CMK (cell line): ENCODE measurements at regions not wholly inside any gene's neighbourhood (a gene's known extent, or its start where the extent isn't known, plus 50 kb on each side); places are given as distances from the start of the nearest gene placed in this dataset.

Experiments used
- DNase-seq: peaks from one replicate; pipeline ENCODE4 v3.0.0-alpha.2; 2010; ENCODE audit warnings: low read depth

DNA sequence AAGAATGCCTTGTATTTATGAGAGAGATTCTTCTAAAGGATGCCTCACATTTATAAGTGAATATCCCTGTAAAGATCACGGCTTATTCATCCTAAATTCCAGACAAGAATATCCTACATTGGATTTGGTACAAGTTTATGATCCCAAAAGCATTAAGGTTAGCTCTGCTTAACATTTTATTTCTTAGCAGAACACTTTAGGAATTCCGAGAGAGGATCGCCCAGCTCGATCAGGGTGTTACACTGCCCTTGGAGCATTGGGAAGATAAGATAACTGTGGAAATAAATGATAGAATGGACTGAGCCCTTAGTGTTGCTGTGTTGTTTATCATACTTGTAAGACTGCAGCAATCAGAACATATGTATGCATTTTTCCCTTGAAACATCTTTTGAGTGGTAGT lies 223.0 kb upstream of the CDIN1 start:
- no peak for DNase-seq

DNA sequence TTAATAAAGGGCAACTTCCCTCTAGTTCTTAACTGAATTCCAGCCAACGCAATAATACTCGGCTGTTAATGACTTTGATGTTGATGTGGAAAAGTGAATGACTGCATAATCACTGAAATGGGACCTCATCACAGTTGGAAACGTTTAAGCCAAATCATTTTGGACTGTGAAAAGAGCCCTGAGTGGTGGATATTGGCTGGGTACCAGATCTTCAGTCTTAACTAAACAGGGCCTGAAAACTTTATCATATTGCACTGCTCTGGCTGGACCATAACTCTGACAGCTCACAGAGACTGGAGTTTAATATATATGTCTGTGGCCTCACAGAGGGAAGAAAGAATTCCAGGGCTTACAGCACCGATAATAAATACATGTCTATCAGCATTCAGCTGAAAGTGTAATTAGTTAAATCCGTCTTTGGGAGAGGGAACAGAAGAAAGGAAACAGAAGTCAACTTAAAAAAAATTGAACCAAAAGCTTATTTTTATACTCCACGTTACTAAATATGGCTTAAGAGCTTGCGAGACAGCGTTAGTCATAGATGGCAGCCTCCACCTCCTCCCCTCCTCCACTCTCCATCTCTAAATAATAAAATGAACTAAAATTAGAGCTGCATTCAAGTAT lies 222.3 kb upstream of the CDIN1 start:
- no peak for DNase-seq

DNA sequence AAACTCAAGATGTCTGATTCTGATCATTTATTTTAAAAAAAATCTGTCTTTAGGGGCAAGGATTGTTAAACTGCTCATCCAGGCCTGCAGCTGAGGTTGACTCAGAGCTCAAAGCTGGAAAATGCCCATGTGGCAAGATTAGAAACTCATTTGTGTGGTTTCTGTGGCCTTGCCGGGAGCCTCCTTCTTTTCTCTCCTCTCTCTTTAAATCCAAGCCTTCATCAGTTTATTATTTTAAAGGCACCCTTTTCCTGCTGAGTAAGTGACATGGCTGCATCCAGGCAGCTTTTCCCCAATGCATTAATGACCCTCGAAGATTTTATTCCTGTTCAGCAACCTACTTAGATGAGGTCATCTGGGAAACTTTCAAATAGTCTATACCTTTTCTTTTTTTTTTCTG lies 221.3 kb upstream of the CDIN1 start:
- DNase-seq, result no peak

DNA sequence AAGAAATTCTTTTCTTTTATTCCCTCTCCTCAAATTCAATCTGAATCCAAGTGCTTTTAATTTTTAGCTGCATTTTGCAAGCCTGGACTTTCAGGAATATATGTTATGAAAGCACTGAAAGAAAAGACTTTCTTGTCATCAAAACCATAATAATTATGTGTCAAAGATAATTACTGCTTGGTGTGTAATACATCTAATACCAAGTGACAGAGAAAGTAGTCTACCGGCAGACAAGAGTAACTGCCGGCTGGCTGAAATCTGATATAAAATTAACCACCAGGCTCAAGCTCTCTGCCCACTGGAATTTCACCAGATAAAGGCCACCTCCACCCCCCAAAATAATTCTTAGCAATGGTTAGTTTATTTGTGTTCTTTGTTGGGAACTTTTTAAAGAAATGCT lies 220.9 kb upstream of the CDIN1 start:
- no peak for DNase-seq

DNA sequence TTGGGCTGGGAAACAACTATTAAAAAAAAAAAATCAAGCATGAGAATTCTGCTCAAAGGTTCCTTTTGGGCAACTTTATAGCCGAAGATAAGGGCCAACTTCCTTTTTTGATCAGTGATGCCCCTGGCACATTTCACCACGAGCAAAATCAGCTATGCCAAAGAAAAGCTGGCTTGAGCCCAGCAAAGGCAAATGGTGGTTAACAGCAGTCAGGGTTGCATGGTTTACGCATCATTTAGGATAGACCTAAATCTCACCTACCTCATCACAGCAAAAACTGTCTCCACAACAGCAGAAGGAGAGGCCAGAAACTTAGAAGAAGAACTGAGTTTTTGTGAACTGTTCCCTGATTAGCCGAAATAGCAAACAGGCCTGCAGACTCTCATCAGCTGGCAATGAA lies 220.1 kb upstream of the CDIN1 start:
- DNase-seq, result no peak

DNA sequence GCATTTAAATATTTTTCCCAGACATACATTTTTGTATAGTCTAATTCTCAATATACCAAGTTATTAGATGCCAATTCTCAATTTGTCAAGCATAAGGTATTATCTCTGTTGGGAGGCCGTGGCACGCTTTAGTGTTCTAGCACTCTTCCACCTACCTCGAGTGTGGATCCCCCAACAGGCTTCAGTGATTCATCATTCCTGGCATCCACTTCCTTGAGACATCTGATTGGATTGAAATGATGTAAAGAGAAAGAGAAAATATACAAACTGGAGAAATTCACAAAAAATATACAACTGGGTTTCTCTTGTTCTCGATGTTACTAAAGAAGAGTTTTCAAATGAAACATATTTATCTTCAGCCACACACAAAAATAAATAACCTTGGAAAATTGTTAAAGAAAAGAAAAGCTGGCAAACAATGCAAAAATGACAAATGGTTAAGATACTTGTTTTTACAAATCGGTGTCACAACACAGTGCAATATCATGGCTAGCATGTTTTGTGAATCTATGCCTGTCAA lies 218.0 kb upstream of the CDIN1 start:
- DNase-seq, result no peak

DNA sequence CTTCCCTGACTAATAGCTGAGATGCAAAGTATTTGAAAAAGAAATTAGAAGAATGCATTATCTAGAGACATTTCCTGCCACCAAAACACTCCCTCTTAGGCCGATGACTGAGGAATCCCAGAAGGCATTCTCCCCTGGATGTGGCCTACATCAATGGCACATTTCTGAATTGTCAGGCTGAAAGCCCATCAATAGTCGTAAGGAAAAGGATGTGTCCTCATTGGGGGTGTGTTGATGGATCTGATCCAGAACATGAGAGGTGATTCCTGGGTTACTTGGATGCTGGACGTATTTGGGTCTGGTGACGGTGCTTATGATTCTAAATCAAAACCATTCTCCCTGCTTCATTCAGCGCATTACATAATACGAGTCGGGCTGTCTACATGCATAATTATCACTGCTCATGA lies 216.9 kb upstream of the CDIN1 start:
- no peak for DNase-seq

DNA sequence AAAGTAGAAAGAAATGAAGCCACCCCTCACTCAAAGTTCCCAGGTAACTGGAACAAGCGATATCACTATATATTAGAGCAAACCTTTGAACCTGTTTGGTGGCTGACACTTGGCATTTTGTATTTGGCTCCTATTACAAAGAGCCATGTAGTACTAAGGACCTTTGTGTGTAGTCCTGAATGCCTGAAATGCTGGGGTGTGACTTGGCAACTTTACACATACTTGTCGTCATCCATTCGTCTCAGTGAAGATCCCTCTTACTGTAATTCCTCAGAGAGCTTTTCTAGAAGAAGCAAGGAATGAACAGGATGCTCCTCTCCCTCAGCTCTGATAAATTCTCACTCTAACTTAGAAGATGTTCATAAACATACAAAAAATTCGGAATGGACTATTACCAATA lies 216.1 kb upstream of the CDIN1 start:
- DNase-seq, result no peak

DNA sequence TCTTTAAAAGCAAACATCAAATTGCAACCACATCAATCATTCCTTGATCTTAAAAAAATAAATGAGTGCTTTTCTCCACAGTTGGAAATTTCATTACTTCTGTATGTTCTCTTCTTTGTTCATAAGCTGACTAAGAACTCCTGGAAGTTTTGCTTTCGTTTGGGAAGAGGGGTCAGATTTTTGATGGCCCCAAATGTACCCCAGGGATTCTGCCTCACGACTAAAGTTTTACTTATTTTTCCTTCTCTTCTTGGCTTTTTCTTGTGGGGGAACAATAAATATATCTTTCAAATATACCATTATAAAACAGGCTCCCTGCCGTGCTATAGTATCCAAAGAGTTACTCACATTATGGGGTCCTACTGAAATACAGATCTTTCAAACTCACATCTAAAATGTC lies 215.0 kb upstream of the CDIN1 start:
- no peak for DNase-seq

DNA sequence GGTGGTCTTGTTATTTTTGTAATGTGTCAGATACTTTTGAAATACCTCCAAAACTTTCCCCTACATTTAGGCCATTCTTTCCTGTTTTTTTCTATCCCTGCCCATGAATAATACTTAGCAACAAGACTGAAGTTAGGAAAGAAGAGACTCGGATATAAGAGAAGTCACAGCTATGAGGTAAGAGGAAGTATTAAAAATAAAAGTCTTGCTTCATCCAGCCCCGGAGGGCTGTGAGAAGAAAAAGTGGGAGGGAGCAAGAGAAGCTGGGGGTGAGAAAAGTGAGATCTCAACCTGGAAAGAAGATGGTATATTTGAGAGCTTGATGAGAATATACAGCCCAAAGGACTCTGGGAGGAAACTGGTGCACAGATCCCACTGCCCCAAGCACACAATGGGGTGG lies 213.5 kb upstream of the CDIN1 start:
- DNase-seq, result no peak

DNA sequence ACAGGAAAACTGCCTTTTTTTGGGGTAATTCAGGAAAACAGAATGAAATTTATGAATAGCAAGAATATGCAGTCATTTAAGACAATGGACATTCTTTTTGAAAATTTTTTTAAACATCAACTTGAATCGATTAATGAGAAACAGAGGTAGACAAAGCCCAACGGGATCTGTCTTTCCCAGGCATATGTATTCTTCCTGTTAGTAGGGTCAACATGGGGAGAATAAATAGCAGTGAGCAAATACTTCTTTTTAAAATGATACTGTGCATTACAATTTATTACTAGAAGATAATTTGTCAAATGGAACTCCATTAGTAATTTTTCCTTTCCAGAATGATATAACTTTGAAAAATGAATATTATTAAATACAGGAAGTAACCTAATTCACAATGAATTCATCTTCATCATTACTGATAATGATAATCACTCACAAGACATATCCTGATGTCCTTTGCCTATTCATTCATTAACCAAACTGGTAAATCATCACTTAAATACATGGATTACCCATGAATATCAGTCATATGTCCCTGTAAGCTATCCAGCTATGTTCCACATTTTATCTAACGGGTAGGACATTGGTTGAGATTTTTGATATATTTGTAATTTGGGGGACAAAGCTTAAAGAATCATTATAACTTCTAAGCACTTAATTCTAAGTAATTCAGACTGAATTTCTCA lies 209.2 kb upstream of the CDIN1 start:
- no peak for DNase-seq

DNA sequence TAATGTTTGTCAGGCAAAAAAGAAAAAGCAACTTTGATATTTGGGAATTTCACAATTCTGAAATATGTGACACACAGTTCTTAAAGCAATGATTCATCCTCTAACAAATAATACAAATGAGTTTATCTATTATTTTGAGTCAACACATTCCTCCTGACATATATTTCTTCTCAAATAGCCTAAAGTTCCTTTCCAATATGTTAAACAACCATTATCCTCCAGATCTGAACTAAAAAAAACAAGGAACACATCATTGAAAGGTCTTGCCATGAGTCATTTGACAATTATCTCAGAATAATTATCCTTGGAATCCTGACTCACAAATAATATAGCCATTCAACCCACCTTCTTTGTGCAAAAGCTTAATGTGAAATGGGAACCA lies 208.7 kb upstream of the CDIN1 start:
- no peak for DNase-seq

DNA sequence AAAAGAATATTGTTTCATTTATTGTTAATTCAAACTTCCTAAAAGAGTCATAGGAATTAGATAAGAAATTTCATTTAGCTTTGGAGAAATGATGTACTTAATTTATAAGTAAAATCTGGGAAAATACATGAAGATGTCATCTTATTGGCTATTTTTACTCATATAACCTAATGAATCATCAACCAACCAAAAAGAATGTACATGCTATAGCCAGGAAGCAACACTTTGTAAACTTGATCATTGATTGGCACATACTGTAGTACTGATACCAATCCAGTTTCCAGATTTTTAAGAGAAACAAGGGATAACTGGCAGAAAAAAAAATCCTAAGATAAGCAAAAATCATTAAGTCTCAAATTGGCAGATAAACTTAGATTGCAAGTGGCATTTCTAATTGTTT lies 207.9 kb upstream of the CDIN1 start:
- DNase-seq, result no peak

DNA sequence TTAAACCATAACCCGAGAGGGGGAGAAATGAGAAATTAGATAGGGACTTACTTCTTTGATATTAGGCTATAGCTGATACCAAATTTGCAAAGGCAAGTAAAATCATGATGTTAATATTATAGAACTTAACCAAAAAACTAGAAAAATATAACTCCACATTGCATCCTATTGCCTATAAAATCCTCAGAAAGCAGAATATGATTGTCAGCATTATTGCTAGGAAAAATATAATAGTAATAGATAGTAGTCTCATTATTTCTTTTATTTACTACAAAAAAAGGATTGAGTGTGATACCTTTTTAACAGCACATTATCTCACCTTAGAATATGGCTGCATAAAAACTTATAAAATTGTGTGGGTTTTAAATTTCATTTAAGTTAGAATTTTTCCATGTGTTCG lies 206.5 kb upstream of the CDIN1 start:
- no peak for DNase-seq

DNA sequence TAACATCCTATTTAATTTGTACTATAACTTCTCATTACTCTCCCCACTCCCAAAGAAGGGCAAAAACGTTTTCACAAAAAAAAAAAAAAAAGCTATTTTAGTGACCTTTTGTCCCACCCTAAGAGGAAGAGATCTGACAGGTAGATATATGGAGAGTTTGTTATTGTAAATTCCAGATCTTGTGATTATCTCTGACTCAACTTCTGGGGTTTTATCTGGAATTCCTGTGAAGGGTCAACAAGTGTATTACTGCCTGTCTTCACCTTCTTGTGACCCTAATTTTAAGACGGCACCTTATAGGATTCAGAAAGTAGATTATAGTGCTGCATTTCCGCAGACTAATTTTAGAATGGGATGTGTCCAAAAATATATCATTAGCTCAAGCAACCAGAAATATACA lies 205.9 kb upstream of the CDIN1 start:
- DNase-seq, result no peak

DNA sequence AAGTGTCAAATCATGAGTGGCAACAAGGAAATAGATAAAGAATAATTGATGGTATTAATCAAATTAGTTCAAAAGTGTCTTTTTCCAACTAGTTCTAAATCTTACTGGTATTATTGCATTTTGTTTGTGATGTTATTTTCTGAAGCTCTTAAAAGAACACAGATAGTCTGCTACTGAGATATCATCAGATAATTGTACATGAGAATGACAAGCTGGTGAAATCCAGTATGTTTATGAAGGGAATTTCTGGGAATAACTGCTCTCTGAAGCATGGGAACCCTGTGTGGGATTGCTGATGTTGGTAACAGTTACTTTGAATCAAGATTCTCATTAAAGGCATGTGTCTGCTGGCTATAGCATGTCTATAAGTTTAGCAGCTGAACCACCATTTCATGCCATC lies 190.3 kb upstream of the CDIN1 start:
- DNase-seq, result no peak

DNA sequence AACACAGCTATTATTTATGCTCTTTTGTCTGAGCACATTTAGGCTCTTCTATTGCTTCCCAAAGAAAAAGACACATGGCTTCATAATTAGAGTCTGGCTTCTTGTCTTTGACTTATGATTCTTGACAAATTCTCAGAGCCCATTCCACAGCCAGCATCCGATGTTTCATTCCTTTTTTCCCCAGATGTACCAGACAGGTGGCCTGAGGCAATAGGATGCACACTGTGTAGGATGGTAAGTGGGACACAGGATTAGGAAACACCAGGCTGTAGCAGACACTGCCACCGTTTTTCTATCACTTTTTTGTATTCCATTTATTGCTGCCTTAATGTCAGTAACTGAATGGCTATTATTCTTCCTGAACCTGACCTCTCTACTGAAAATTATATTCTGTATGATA lies 188.9 kb upstream of the CDIN1 start:
- no peak for DNase-seq

DNA sequence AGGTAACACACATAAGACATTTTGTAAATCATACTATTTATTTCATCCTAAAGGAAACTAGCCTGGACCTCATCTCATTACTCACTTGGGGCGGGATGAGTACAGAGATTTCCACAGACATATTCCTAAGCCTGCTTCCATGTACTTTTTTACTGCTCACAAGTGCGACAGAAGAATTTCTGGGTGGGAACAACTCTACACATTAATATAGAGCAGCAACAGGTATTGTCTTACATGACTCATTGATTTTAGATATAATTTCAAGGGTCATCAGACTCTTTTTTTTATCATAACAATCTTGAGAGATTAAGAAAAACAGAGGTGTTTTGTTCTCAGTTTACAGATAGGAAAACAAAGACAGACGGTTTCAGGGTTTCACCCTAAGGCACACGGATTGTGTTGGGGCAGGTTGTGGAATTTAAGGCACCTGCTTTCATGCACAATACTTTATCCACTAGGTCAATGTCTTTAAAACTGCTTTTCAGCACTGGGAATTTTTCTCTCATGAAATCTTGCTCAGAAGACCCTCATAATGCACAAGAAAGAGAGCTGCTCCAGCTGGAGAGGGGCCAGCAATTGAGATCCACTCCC lies 186.7 kb upstream of the CDIN1 start:
- no peak for DNase-seq

DNA sequence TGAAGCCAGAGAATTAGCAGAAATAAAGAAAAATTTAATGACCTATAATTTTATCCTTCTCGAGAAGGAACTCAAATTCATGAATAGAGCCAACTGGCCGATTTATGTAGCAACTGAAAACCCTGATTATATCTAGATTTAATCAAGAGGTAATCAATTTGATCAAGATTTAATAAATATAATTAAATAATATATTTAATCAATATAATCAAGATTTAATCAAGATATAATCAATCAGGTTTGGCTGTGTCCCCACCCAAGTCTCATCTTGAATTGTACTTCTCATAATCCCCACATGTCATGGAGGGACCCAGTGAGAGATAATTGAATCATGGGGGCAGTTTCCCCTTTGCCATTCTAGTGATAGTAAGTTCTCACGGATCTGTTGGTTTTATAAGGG lies 181.2 kb upstream of the CDIN1 start:
- no peak for DNase-seq

DNA sequence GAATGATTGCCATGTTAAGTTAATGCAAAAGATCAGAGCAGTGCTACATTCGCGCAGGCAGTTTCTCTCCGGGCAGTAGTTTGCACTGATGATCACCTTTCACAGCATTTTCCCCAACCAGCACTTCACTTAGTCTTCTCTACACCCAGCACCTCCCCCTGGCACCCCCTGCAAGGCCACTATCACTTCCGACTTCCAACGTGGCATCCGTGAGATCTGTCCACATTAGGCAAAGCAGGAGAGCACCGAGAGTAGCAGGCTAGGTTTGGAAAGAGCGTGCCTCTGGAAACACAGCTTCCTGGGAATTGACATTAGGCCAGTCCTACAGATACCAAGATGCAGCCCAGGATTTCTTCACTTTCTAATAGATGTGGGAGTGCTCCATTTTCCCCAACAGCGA lies 180.2 kb upstream of the CDIN1 start:
- no peak for DNase-seq

DNA sequence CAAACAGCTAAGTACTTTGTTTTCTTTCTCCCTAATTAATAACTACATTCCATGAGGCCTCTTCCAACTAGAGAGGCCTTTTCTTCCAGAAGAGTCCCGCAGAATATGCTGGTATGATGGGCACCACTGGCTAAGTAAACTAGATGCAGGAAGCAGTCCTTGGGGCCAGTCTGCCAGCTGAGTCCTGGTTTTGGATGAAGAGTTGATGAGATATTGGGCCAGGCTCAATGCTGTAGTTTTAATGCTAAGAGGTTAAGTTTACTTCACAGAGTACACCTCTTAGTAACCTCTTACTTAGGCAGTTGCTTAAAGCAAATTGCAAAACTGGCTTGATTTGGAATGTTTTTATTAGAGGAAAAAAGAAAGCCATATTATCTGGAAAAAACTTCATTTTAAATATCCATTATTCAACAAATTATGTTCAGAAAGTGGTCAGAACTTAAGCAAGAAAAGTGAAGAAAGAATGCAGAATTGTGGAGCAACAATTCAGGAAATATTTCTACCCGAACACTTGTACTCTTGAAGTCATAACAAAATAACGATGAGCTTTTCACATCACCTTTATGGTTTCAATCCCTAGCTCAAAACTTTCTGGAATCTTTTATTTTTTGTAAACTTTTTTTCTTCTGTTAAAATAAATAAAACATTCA lies 178.4 kb upstream of the CDIN1 start:
- DNase-seq, result no peak

DNA sequence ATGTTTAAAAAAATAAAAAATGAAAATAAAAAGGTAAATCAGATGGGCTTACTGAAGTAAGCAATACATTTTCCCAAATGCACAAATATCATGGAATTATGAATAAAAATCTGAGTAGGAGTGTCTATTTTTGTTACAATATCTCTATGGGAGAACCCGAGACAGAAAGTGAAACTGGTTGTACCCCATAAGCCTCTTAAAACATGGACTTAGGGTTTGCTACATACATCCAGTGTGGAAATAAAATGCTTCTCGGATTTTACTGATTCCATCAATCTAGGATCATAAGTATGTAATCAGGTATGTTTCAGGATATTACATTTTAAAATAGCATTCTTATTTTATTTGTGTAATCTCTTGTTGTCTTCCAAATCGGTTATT lies 177.8 kb upstream of the CDIN1 start:
- DNase-seq, result no peak

DNA sequence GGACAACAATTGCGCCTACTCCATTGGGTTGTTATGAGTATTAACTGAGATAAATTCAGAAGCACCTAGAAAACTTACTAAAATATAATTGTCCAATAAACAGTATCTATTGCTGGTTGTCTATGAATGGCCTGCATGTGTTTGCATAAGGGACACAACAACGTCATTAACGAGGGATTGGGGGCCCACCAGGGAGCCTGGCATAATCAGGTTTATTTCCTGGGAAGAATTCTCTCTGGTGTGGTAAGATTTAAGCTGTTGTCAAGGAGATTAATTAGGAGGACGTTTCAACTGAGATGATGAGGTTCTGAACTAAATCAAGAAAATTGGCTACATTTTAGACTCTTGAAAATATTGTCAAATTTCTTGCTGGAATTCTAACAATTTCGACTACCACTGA lies 176.1 kb upstream of the CDIN1 start:
- no peak for DNase-seq
